CD4-positive, CD25-positive, alpha-beta regulatory T cell (primary cell): ENCODE measurements at regions not wholly inside any gene's neighbourhood (a gene's known extent, or its start where the extent isn't known, plus 50 kb on each side); places are given as distances from the start of the nearest gene placed in this dataset.

Experiments
- ATAC-seq, 2 donors: fragments of 150-1000 bp; cut with Tn5 transposase; one replicate each; pipeline ENCODE4 v1.10.0; 2021; ENCODE audit warnings: low read depth in 2 of 2, moderate number of reproducible peaks in 2 of 2, moderate library complexity in 1 of 2
- DNase-seq, 3 donors: peaks; one replicate each; pipeline versions ENCODE4 v3.0.0 to v3.0.0-alpha.2; 2012 to 2022; ENCODE audit warnings: mixed read lengths in 1 of 3
- H3K27ac ChIP-seq: one replicate; pipeline ENCODE4 v1.7.0; 2013; ENCODE audit warnings: mild to moderate bottlenecking, low read length; ENCODE audit not compliant: insufficient read depth, poor library complexity, severe bottlenecking
- H3K27me3 ChIP-seq: one replicate; pipeline ENCODE4 v1.7.0; 2013; ENCODE audit warnings: low read length; ENCODE audit not compliant: control insufficient read depth, insufficient read depth
- H3K36me3 ChIP-seq: one replicate; pipeline ENCODE4 v1.7.0; 2013; ENCODE audit warnings: mild to moderate bottlenecking, low read length, moderate library complexity; ENCODE audit not compliant: control insufficient read depth, insufficient read depth
- H3K4me1 ChIP-seq: 2 replicates; pipeline ENCODE4 v1.7.0; 2013; ENCODE audit warnings: mild to moderate bottlenecking, low read length; ENCODE audit not compliant: insufficient read depth, control insufficient read depth, poor library complexity, severe bottlenecking
- H3K4me3 ChIP-seq: one replicate; pipeline ENCODE4 v1.7.0; 2013; ENCODE audit warnings: low read depth, mild to moderate bottlenecking, low read length, moderate library complexity
- H3K9me3 ChIP-seq, 2 experiments: 1 replicate in 1 of 2; 2 replicates in 1 of 2; pipeline ENCODE4 v1.7.0; 2013; ENCODE audit warnings: low read length in 2 of 2, mild to moderate bottlenecking in 1 of 2, moderate library complexity in 1 of 2; ENCODE audit not compliant: control insufficient read depth in 2 of 2
- H3K27ac Mint-ChIP-seq, 3 donors: one replicate each; pipeline ENCODE4 v1.8.0; 2020 to 2022; ENCODE audit warnings: mild to moderate bottlenecking in 3 of 3, mixed read lengths in 3 of 3, moderate library complexity in 2 of 3
- H3K27me3 Mint-ChIP-seq: one replicate; pipeline ENCODE4 v1.8.0; 2022; ENCODE audit warnings: mild to moderate bottlenecking, mixed read lengths
- H3K36me3 Mint-ChIP-seq: one replicate; pipeline ENCODE4 v1.8.0; 2020; ENCODE audit warnings: mixed read lengths
- H3K4me1 Mint-ChIP-seq, 4 donors: one replicate each; pipeline ENCODE4 v1.8.0; 2020 to 2022; ENCODE audit warnings: mixed read lengths in 4 of 4, mild to moderate bottlenecking in 1 of 4
- H3K4me3 Mint-ChIP-seq, 4 donors: one replicate each; pipeline ENCODE4 v1.8.0; 2020 to 2022; ENCODE audit warnings: mild to moderate bottlenecking in 4 of 4, mixed read lengths in 4 of 4, moderate library complexity in 3 of 4
- H3K9me3 Mint-ChIP-seq, 7 donors: one replicate each; pipeline ENCODE4 v1.8.0; 2020 to 2022; ENCODE audit warnings: mixed read lengths in 7 of 7, mild to moderate bottlenecking in 3 of 7, moderate library complexity in 2 of 7

DNA sequence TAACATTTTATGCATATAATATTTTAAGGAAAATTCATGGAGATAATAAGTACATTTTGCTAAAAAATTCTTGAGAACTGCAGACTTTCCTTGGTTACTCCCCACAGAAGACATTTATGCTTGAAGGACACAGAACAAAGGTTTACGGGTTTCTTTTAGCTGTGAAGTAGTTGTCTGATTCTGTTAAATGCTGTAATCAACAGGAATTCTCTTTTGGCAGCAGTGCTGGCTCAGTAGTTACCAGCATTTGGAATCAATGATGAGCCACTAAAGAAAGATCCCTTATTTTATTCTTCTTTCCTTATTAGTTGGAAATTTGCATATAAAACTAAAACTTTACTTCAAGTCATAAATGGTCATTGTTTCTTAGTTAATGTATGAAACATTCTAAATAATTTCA, 199.3 kb upstream of the FAT4 start:
- Histone ChIP-seq H3K4me1 (no peaks in the 10 kb centered on the region), H3K27me3 (no peaks in the 10 kb centered on the region), H3K36me3 (no peaks in the 10 kb centered on the region), H3K9me3 (peaks cover 0 to 4% of the 10 kb centered on the region in 2 experiments), H3K4me3 (no peak overlapping the region), H3K27ac (no peak overlapping the region)
- H3K27ac Mint-ChIP-seq, result no peak overlapping the region
- ATAC-seq (no peak), DNase-seq (no peak)
- no peaks in the 10 kb centered on the region for H3K4me1 Mint-ChIP-seq
- no peaks in the 10 kb centered on the region for H3K36me3 Mint-ChIP-seq
- peaks cover 0 to 6% (median 0%) of the 10 kb centered on the region in 7 donors for H3K9me3 Mint-ChIP-seq
- no peaks in the 10 kb centered on the region for H3K27me3 Mint-ChIP-seq
- H3K4me3 Mint-ChIP-seq, result no peak overlapping the region

DNA sequence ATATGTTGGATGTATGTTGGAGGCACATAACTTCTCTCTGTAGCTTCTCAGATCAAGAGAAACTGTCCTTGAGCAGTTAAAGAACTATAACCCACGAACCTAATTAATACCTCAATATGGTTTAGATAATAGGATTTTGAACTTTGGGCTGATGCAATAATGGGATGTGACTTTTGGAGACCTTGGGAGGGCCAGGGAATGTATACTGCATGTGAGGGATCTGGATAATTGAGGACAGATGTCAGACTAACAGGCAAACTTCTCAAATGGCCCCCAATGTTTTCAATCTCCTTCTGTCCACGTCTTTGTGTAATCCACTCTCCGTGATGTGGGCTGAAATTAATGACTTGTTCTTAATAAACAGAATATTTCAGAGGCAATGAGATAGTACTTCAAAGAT, 202.2 kb upstream of the FAT4 start:
- no peaks in the 10 kb centered on the region for H3K27me3 ChIP-seq
- Mint-ChIP-seq H3K9me3 (peaks cover 0 to 6% (median 1%) of the 10 kb centered on the region in 7 donors), H3K27ac (no peak overlapping the region), H3K36me3 (no peaks in the 10 kb centered on the region), H3K4me1 (no peaks in the 10 kb centered on the region), H3K4me3 (no peak overlapping the region), H3K27me3 (no peaks in the 10 kb centered on the region)
- ATAC-seq (no peak), DNase-seq (no peak)
- H3K4me3 ChIP-seq, result no peak overlapping the region
- H3K36me3 ChIP-seq, result no peaks in the 10 kb centered on the region
- H3K27ac ChIP-seq, result no peak overlapping the region
- H3K9me3 ChIP-seq, result peaks cover 0 to 4% of the 10 kb centered on the region in 2 experiments
- no peaks in the 10 kb centered on the region for H3K4me1 ChIP-seq

DNA sequence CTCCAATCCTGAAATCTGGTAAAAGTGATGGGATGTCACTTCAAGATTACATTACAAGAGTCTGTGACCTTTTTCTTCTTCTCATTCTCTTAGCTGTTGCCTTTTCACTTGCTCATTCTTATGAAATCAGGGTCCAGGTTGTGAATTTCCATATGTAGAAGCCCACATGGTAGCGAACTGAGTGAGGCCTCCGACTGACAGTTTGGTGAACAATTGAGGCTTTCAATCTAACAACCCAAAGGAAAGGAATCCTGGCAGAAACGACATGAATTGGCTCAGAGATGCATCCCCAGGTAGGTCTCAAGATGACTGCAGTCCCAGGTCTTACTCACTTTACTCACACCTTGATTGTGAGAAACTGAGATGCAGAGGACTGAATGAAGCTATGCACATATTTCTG, 203.4 kb upstream of the FAT4 start:
- Histone ChIP-seq H3K27me3 (no peaks in the 10 kb centered on the region), H3K4me1 (no peaks in the 10 kb centered on the region), H3K36me3 (no peaks in the 10 kb centered on the region), H3K4me3 (no peak overlapping the region), H3K27ac (no peak overlapping the region), H3K9me3 (peaks cover 0 to 4% of the 10 kb centered on the region in 2 experiments)
- Mint-ChIP-seq H3K36me3 (no peaks in the 10 kb centered on the region), H3K9me3 (peaks cover 0 to 8% (median 1%) of the 10 kb centered on the region in 7 donors), H3K4me3 (no peak overlapping the region), H3K4me1 (no peaks in the 10 kb centered on the region), H3K27ac (no peak overlapping the region), H3K27me3 (no peaks in the 10 kb centered on the region)
- DNase-seq (no peak), ATAC-seq (no peak)

DNA sequence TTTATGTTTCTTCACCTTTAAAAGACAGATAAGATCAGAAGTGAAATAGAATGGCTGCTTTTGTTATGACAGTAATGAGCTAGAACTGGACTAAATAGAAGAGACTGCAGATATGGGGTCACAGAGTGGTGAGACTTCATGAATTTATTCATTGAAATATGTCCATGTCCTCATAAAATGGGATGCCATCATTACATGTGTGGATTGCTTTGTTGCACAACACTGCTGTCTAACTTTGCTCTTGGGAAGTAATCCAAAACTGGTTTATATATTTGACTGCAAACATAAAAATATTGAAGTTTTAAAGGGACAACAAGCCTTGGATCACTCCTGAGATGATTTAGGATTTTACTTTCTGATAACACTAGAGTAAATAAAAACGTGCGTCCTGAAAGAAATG, 209.2 kb upstream of the FAT4 start:
- Histone ChIP-seq H3K27me3 (no peaks in the 10 kb centered on the region), H3K9me3 (no peaks in the 10 kb centered on the region), H3K36me3 (no peaks in the 10 kb centered on the region), H3K27ac (no peak overlapping the region), H3K4me3 (no peak overlapping the region), H3K4me1 (no peaks in the 10 kb centered on the region)
- Mint-ChIP-seq H3K36me3 (no peaks in the 10 kb centered on the region), H3K4me3 (no peak overlapping the region), H3K9me3 (peaks cover 0 to 9% (median 2%) of the 10 kb centered on the region in 7 donors), H3K27me3 (no peaks in the 10 kb centered on the region), H3K27ac (no peak overlapping the region), H3K4me1 (no peaks in the 10 kb centered on the region)
- ATAC-seq, result no peak
- DNase-seq, result no peak

DNA sequence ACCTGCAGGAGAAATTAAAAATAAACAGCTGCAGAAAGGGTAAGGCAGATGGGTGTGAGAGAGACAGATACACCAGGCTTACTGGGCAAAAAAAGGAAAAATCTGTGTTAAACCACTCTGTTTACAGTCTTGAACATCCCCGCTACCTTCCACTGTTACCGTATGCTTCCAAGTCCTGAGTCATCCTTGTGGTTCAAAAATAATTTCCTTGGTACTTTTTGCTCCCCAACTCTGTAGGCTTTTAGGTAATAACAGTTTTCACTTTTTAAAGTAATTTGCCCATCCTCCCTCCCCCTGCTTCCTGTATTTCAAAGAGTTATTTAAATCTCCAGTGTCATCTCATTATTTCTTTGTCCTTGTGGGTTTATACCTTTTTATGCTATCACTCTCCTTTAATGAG, 210.1 kb upstream of the FAT4 start:
- DNase-seq (no peak), ATAC-seq (no peak)
- Mint-ChIP-seq H3K4me3 (no peak overlapping the region), H3K9me3 (peaks cover 0 to 9% (median 6%) of the 10 kb centered on the region in 7 donors), H3K36me3 (no peaks in the 10 kb centered on the region), H3K27ac (no peak overlapping the region), H3K4me1 (no peaks in the 10 kb centered on the region), H3K27me3 (no peaks in the 10 kb centered on the region)
- no peak overlapping the region for H3K4me3 ChIP-seq
- H3K27me3 ChIP-seq, result no peaks in the 10 kb centered on the region
- H3K9me3 ChIP-seq, result no peaks in the 10 kb centered on the region
- H3K4me1 ChIP-seq, result no peaks in the 10 kb centered on the region
- H3K27ac ChIP-seq, result no peak overlapping the region
- no peaks in the 10 kb centered on the region for H3K36me3 ChIP-seq

DNA sequence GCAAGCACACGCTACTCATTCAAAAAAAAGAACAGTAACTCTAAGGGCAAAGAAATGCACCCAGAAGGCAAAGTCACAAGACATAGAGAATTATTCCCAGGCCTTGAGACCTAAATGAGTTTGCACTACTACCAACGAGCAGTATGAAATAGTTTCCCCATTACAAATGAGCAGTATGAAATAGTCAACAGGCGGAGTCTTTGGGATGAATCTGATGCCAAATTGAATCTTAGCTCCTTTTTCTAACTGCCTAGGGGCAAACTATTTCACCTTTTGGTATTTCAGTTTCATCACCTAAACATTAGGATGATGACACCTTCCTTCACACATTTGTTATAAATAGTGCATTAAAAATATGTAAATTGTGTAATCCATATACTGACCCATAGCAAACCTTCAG, 213.0 kb upstream of the FAT4 start:
- ATAC-seq, result no peak
- H3K36me3 Mint-ChIP-seq, result no peaks in the 10 kb centered on the region
- Histone ChIP-seq H3K9me3 (no peaks in the 10 kb centered on the region), H3K27me3 (no peaks in the 10 kb centered on the region), H3K4me1 (no peaks in the 10 kb centered on the region), H3K36me3 (no peaks in the 10 kb centered on the region), H3K27ac (no peak overlapping the region), H3K4me3 (no peak overlapping the region)
- no peaks in the 10 kb centered on the region for H3K4me1 Mint-ChIP-seq
- peaks cover 0 to 14% (median 3%) of the 10 kb centered on the region in 7 donors for H3K9me3 Mint-ChIP-seq
- no peak overlapping the region for H3K4me3 Mint-ChIP-seq
- no peak overlapping the region for H3K27ac Mint-ChIP-seq
- H3K27me3 Mint-ChIP-seq, result no peaks in the 10 kb centered on the region
- no peak for DNase-seq

DNA sequence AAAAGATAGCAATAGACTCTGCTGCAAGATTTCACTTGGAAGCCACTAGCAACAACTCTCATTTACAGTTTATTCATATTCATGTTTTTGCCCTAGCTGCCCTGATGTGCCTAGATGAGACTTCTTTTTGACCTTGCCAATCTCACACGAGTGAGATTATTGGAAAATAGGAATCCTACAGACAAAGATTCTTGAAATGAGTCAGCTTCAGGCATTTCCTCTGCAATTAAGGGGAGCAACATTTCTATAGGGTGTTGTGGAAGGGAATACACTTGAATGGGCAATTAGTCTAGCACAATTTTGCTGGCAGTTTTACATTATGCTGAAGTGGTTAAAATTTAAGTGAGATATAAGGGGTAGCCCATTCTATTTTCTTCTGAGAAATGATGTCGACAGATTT, 217.0 kb upstream of the FAT4 start:
- Mint-ChIP-seq H3K27me3 (no peaks in the 10 kb centered on the region), H3K36me3 (no peaks in the 10 kb centered on the region), H3K4me3 (no peak overlapping the region), H3K4me1 (no peaks in the 10 kb centered on the region), H3K27ac (no peak overlapping the region), H3K9me3 (peaks cover 2 to 14% (median 5%) of the 10 kb centered on the region in 7 donors)
- Histone ChIP-seq H3K27me3 (no peaks in the 10 kb centered on the region), H3K4me3 (no peak overlapping the region), H3K36me3 (no peaks in the 10 kb centered on the region), H3K9me3 (no peaks in the 10 kb centered on the region), H3K27ac (no peak overlapping the region), H3K4me1 (no peaks in the 10 kb centered on the region)
- no peak for ATAC-seq
- no peak for DNase-seq

DNA sequence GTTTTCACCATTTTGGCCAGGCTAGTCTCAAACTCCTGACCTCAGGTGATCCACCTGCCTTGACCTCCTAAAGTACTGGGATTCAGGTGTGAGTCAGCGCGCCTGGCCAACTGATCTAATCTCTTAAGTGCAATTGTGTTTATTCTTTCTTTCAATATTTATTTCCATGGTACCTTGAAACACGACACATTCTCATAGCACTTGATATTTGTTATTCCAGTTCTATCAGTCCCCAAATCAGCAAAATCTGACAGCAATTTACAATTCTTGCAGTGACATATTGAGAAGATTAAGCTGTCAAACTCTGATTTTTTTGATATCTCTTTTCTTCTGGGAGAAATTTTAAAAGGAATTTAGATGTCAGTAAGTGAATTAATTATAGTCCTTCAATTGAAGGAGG, 218.1 kb upstream of the FAT4 start:
- Mint-ChIP-seq H3K4me3 (no peak overlapping the region), H3K4me1 (no peaks in the 10 kb centered on the region), H3K27me3 (no peaks in the 10 kb centered on the region), H3K36me3 (no peaks in the 10 kb centered on the region), H3K27ac (no peak overlapping the region), H3K9me3 (peaks cover 2 to 14% (median 5%) of the 10 kb centered on the region in 7 donors)
- ATAC-seq (no peak), DNase-seq (no peak)
- Histone ChIP-seq H3K9me3 (no peaks in the 10 kb centered on the region), H3K4me1 (no peaks in the 10 kb centered on the region), H3K4me3 (no peak overlapping the region), H3K27me3 (no peaks in the 10 kb centered on the region), H3K36me3 (no peaks in the 10 kb centered on the region), H3K27ac (no peak overlapping the region)
